BJ (cell line): ENCODE measurements at regions not wholly inside any gene's neighbourhood (a gene's known extent, or its start where the extent isn't known, plus 50 kb on each side); places are given as distances from the start of the nearest gene placed in this dataset.

Source experiments
- CTCF ChIA-PET: fragments of 350-600 bp; formaldehyde crosslinking; extraction: SDS; loops from one replicate; lab custom pipeline; 2021; ENCODE audit warnings: antibody characterized with exemption, inconsistent platforms; lab: Yijun Ruan, JAX
- POLR2A ChIA-PET: fragments of 300-600 bp; sonication (Branson Sonifier 250); formaldehyde crosslinking; extraction: SDS; loops from one replicate; lab custom pipeline; 2021; ENCODE audit warnings: antibody characterized with exemption; lab: Charles Lee
- DNase-seq: peaks from one replicate; pipeline ENCODE4 v3.0.0-alpha.2; 2011; ENCODE audit warnings: low read depth
- H3K27me3 ChIP-seq: 2 replicates; pipeline ENCODE4 v1.6.0; 2011; ENCODE audit warnings: low read length; ENCODE audit not compliant: control insufficient read depth, insufficient read depth
- H3K36me3 ChIP-seq: 2 replicates; pipeline ENCODE4 v1.5.1; 2011; ENCODE audit warnings: low read length; ENCODE audit not compliant: control insufficient read depth, insufficient read depth
- H3K4me3 ChIP-seq: 2 replicates; pipeline ENCODE4 v1.5.1; 2011; ENCODE audit warnings: low read depth, mild to moderate bottlenecking, control low read depth, low read length
- CTCF ChIP-seq: IDR thresholded peaks from 2 replicates; pipeline ENCODE4 v1.5.1; 2011; ENCODE audit warnings: low read depth, mild to moderate bottlenecking, control low read depth, inconsistent platforms, low read length, moderate library complexity; ENCODE audit not compliant: insufficient read depth

DNA sequence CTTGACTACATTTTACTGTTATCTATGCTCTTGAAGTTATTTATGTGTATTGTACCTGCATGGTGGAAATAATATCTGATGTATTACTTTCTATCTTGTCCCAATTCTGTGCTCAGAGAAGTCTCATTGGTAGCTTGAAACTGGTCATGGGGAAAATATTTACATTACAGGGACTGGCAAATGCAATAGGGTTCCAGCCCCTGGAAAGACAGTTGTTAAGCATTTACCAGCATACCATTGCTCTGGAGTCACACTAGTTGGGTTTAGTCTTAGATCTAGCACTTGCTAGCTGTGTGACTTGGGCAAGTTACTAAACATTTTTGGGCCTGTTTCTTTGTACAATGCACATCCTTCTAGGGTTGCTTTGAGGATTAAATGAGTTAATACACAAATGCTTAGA is 86.3 kb upstream of the NRXN3 start:
- no peak for TF ChIP-seq CTCF
- no peaks in the 10 kb centered on the region for H3K36me3 ChIP-seq
- H3K4me3 ChIP-seq, result no peak overlapping the region
- DNase-seq, result no peak
- POLR2A ChIA-PET, result no interaction called here
- CTCF ChIA-PET, result no interaction called here
- no peaks in the 10 kb centered on the region for H3K27me3 ChIP-seq

- Histone ChIP-seq H3K4me3 (no peak overlapping the region), H3K36me3 (no peaks in the 10 kb centered on the region), H3K27me3 (no peaks in the 10 kb centered on the region)
- POLR2A ChIA-PET, result no interaction called here
- no peak for TF ChIP-seq CTCF
- CTCF ChIA-PET, result no interaction called here
- DNase-seq, result no peak
These were observed 83.8 kb upstream of the NRXN3 start for GRCh38 chr14:78086342-78086741.

- Histone ChIP-seq H3K4me3 (no peak overlapping the region), H3K27me3 (no peaks in the 10 kb centered on the region), H3K36me3 (no peaks in the 10 kb centered on the region)
- ChIA-PET POLR2A (no interaction called here), CTCF (no interaction called here)
- no peak for DNase-seq
- TF ChIP-seq CTCF, result no peak
These were observed 81.3 kb upstream of the NRXN3 start for GRCh38 chr14:78088916-78089315.

DNA sequence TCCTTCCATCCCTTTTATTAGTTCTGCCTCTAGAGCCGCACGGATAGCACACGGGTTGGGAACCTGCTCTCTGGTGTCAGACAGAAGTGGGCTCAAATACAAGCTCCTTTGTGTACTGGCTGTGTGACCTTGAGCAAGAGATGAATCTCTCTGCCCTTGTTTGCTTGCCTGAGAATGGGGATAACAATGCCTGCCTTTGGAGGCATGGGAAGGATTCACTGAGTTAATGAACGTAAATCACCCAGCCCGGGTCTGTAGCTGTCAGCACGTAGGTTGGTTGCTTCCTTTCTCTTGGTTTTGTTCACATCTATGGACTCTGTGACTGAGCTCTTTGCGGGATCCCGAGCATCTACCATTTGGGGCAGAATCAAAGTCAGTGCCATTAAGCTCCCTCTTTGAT is 79.3 kb upstream of the NRXN3 start:
- Histone ChIP-seq H3K4me3 (no peak overlapping the region), H3K36me3 (no peaks in the 10 kb centered on the region), H3K27me3 (no peaks in the 10 kb centered on the region)
- DNase-seq, result no peak
- TF ChIP-seq CTCF, result no peak
- ChIA-PET POLR2A (no interaction called here), CTCF (interaction anchor here (0.7 kb wide), 1 partner anchor 11 kb away, joined by 3 read pairs; no protein-coding TSS in a partner anchor)

DNA sequence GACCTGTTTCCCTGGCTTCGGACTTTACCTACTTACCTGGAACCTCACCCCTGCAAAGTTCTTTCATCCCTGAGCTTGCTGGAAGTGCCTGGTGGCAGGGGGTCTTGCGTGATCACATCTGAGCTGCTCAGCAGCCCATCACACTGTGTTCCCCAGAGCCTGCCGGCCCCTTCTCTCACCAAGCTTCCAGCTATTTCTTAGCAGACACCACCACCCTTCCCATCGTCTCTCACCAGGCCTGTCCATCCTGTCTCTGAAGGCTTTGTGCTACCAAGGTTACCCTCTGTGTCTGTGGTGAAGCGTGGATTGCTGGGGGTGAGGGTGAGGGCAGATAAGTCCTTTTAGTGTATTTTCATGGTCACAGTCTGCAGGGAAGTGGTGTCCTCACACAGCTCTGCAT is 78.8 kb upstream of the NRXN3 start:
- ChIA-PET CTCF (no interaction called here), POLR2A (no interaction called here)
- no peak for TF ChIP-seq CTCF
- no peaks in the 10 kb centered on the region for H3K27me3 ChIP-seq
- DNase-seq, result no peak
- no peak overlapping the region for H3K4me3 ChIP-seq
- H3K36me3 ChIP-seq, result no peaks in the 10 kb centered on the region
